H1 (cell line): ENCODE measurements at regions not wholly inside any gene's neighbourhood (a gene's known extent, or its start where the extent isn't known, plus 50 kb on each side); places are given as distances from the start of the nearest gene placed in this dataset.

ENCODE experiments used
- CTCF ChIA-PET: fragments of 300-600 bp; sonication (Branson Sonifier 250); formaldehyde crosslinking; loops from one replicate; lab custom pipeline; 2021; ENCODE audit not compliant: partially characterized antibody; lab: Charles Lee
- POLR2A ChIA-PET: fragments of 300-600 bp; sonication (Branson Sonifier 250); formaldehyde crosslinking; loops from one replicate; lab custom pipeline; 2021; ENCODE audit warnings: inconsistent platforms; ENCODE audit not compliant: partially characterized antibody; lab: Charles Lee
- DNase-seq, 2 experiments: peaks; one replicate each; pipeline versions ENCODE4 v3.0.0 to v3.0.0-alpha.2; 2010 to 2022; ENCODE audit warnings: low spot score in 2 of 2, low read depth in 1 of 2, mixed read lengths in 1 of 2
- FAIRE-seq: peaks from 2 replicates; lab custom pipeline; 2011; peaks lifted over from hg19 to GRCh38; lab: Jason Lieb, UNC
- H2AFZ ChIP-seq: 2 replicates; pipeline ENCODE4 v1.8.1; 2012; ENCODE audit warnings: low read length, inconsistent platforms
- H2AK5ac ChIP-seq: 2 replicates; pipeline ENCODE4 v1.6.1; 2013; ENCODE audit warnings: low read depth, low read length
- H2BK120ac ChIP-seq: replicated peaks from 2 replicates; pipeline ENCODE3; 2013; ENCODE audit warnings: low read depth, low read length, inconsistent platforms
- H2BK12ac ChIP-seq: 2 replicates; pipeline ENCODE4 v1.6.1; 2013; ENCODE audit warnings: low read depth, low read length
- H2BK15ac ChIP-seq: 2 replicates; pipeline ENCODE4 v1.6.1; 2013; ENCODE audit warnings: low read length
- H2BK20ac ChIP-seq: 2 replicates; pipeline ENCODE4 v1.6.1; 2013; ENCODE audit warnings: low read length
- H2BK5ac ChIP-seq: 2 replicates; pipeline ENCODE4 v1.6.1; 2013; ENCODE audit warnings: low read depth, low read length
- H3K14ac ChIP-seq: 2 replicates; pipeline ENCODE4 v1.6.1; 2013; ENCODE audit warnings: inconsistent platforms; ENCODE audit not compliant: insufficient read length
- H3K18ac ChIP-seq: 2 replicates; pipeline ENCODE4 v1.6.1; 2013; ENCODE audit warnings: low read length; ENCODE audit errors: extremely low read depth
- H3K23ac ChIP-seq: 2 replicates; pipeline ENCODE4 v1.6.1; 2013; ENCODE audit warnings: inconsistent platforms; ENCODE audit not compliant: insufficient read length
- H3K23me2 ChIP-seq: 2 replicates; pipeline ENCODE4 v1.6.1; 2013; ENCODE audit warnings: low read depth, low read length
- H3K27ac ChIP-seq: 2 replicates; pipeline ENCODE4 v1.6.1; 2011; ENCODE audit warnings: low read depth, low read length, inconsistent platforms
- H3K27me3 ChIP-seq, 4 experiments: replicated peaks in 1 of 4; 1 replicate in 1 of 4; 2 replicates in 3 of 4; pipeline versions ENCODE4 v1.6.1 to v1.8.1; 2011 to 2013; ENCODE audit warnings: low read length in 3 of 4, mild to moderate bottlenecking in 3 of 4, inconsistent platforms in 2 of 4, mixed read lengths in 2 of 4, moderate library complexity in 1 of 4; ENCODE audit not compliant: control insufficient read depth in 3 of 4, insufficient read depth in 3 of 4; ENCODE audit errors: extremely low read depth in 1 of 4
- H3K36me3 ChIP-seq, 4 experiments: 2 replicates each; pipeline versions ENCODE4 v1.6.1 to v1.8.1; 2011 to 2013; ENCODE audit warnings: mild to moderate bottlenecking in 4 of 4, low read length in 3 of 4, moderate library complexity in 2 of 4, control low read depth in 1 of 4, inconsistent platforms in 1 of 4; ENCODE audit not compliant: insufficient read depth in 4 of 4, control insufficient read depth in 2 of 4
- H3K4ac ChIP-seq: replicated peaks from 2 replicates; pipeline ENCODE3; 2013; ENCODE audit warnings: low read length, low read depth, mixed read lengths, inconsistent platforms; ENCODE audit not compliant: insufficient read length
- H3K4me1 ChIP-seq, 4 experiments: replicated peaks in 1 of 4; 1 replicate in 1 of 4; 2 replicates in 3 of 4; pipeline versions ENCODE4 v1.6.1 to v1.8.1; 2011 to 2013; ENCODE audit warnings: low read length in 3 of 4, inconsistent platforms in 2 of 4, mixed read lengths in 1 of 4; ENCODE audit not compliant: insufficient read depth in 4 of 4, control insufficient read depth in 3 of 4
- H3K4me2 ChIP-seq, 2 experiments: 2 replicates each; pipeline versions ENCODE4 v1.6.1 to v1.8.1; 2011 to 2013; ENCODE audit warnings: low read depth in 2 of 2, low read length in 2 of 2, control low read depth in 1 of 2, inconsistent platforms in 1 of 2, mild to moderate bottlenecking in 1 of 2; ENCODE audit not compliant: insufficient read depth in 1 of 2
- H3K4me3 ChIP-seq, 4 experiments: fragments of 200-600, 300-600 bp in 1 of 4; sonication (generic), shearing (Covaris generic), sonication (Bioruptor Twin) in 1 of 4; 2 replicates each; pipeline versions ENCODE4 v1.5.1 to v1.8.1; 2011 to 2016; ENCODE audit warnings: low read length in 4 of 4, low read depth in 3 of 4, control low read depth in 2 of 4, inconsistent platforms in 2 of 4, mild to moderate bottlenecking in 2 of 4, mixed read lengths in 1 of 4, moderate library complexity in 1 of 4; ENCODE audit not compliant: insufficient read depth in 2 of 4; ENCODE audit errors: extremely low read depth in 1 of 4
- H3K56ac ChIP-seq: replicated peaks from 2 replicates; pipeline ENCODE3; 2013; ENCODE audit warnings: low read depth, mild to moderate bottlenecking, mixed read lengths, low read length, inconsistent platforms; ENCODE audit not compliant: insufficient read length
- H3K79me1 ChIP-seq: 2 replicates; pipeline ENCODE4 v1.6.1; 2013; ENCODE audit warnings: low read depth, low read length, control low read depth
- H3K79me2 ChIP-seq, 2 experiments: 2 replicates each; pipeline versions ENCODE4 v1.6.1 to v1.8.1; 2012 to 2013; ENCODE audit warnings: low read length in 2 of 2, mild to moderate bottlenecking in 2 of 2, inconsistent platforms in 1 of 2; ENCODE audit not compliant: insufficient read depth in 2 of 2, control insufficient read depth in 1 of 2
- H3K9ac ChIP-seq, 4 experiments: replicated peaks in 1 of 4; 1 replicate in 1 of 4; 2 replicates in 3 of 4; pipeline versions ENCODE4 v1.6.1 to v1.8.1; 2011 to 2013; ENCODE audit warnings: low read depth in 3 of 4, low read length in 3 of 4, control low read depth in 2 of 4, mild to moderate bottlenecking in 2 of 4, moderate library complexity in 2 of 4, inconsistent platforms in 1 of 4; ENCODE audit errors: extremely low read depth in 1 of 4
- H3K9me3 ChIP-seq, 2 experiments: 2 replicates each; pipeline versions ENCODE4 v1.6.1 to v1.8.1; 2012 to 2013; ENCODE audit warnings: mild to moderate bottlenecking in 2 of 2, moderate library complexity in 2 of 2, control low read depth in 1 of 2, inconsistent platforms in 1 of 2, low read depth in 1 of 2, low read length in 1 of 2, mixed read lengths in 1 of 2; ENCODE audit not compliant: insufficient read depth in 2 of 2
- H4K20me1 ChIP-seq, 2 experiments: replicated peaks in 1 of 2; 2 replicates each; pipeline versions ENCODE3 to v1.8.1; 2011 to 2013; ENCODE audit warnings: inconsistent platforms in 2 of 2, low read length in 2 of 2, mild to moderate bottlenecking in 1 of 2; ENCODE audit not compliant: insufficient read depth in 2 of 2, control insufficient read depth in 1 of 2
- H4K5ac ChIP-seq: 2 replicates; pipeline ENCODE4 v1.6.1; 2013; ENCODE audit warnings: low read length, low read depth, mixed read lengths, inconsistent platforms; ENCODE audit not compliant: insufficient read length
- H4K8ac ChIP-seq: 2 replicates; pipeline ENCODE4 v1.8.0; 2013; ENCODE audit warnings: mild to moderate bottlenecking, moderate library complexity, low read length, inconsistent platforms; ENCODE audit not compliant: insufficient read depth; ENCODE audit errors: extremely low read depth
- H4K91ac ChIP-seq: replicated peaks from 2 replicates; pipeline ENCODE3; 2013; ENCODE audit warnings: low read length, mixed read lengths, inconsistent platforms; ENCODE audit not compliant: insufficient read length
- CEBPB ChIP-seq: IDR thresholded peaks from 2 replicates; pipeline ENCODE4 v1.6.1; 2012; ENCODE audit warnings: low read depth, low read length
- CREB1 ChIP-seq: IDR thresholded peaks from 2 replicates; pipeline ENCODE4 v1.6.1; 2012; ENCODE audit warnings: inconsistent platforms
- EGR1 ChIP-seq: IDR thresholded peaks from 2 replicates; pipeline ENCODE4 v1.6.1; 2011; ENCODE audit warnings: low read depth, low read length, borderline replicate concordance
- GTF2F1 ChIP-seq: IDR thresholded peaks from 2 replicates; pipeline ENCODE4 v1.6.1; 2012; ENCODE audit warnings: low read depth, low read length, improper control_type of control experiment, borderline replicate concordance
- JUN ChIP-seq: IDR thresholded peaks from 2 replicates; pipeline ENCODE4 v1.6.1; 2011; ENCODE audit warnings: low read depth, mild to moderate bottlenecking, improper control_type of control experiment, low read length
- RBBP5 ChIP-seq: IDR thresholded peaks from 2 replicates; pipeline ENCODE4 v1.7.1; 2012; ENCODE audit warnings: low read depth, mild to moderate bottlenecking, inconsistent platforms, low read length, moderate library complexity, borderline replicate concordance
- SIN3A ChIP-seq, 2 experiments: IDR thresholded peaks in 1 of 2; conservative IDR thresholded peaks in 1 of 2; 2 replicates each; pipeline ENCODE4 v1.6.1; 2011 to 2012; ENCODE audit warnings: low read length in 2 of 2, improper control_type of control experiment in 1 of 2, low read depth in 1 of 2, mild to moderate bottlenecking in 1 of 2
- SP2 ChIP-seq: IDR thresholded peaks from 2 replicates; pipeline ENCODE4 v1.6.1; 2012; ENCODE audit warnings: mild to moderate bottlenecking, low read length, inconsistent platforms
- SP4 ChIP-seq: IDR thresholded peaks from 2 replicates; pipeline ENCODE4 v1.6.1; 2012; ENCODE audit warnings: low read length, inconsistent platforms
- TBP ChIP-seq: IDR thresholded peaks from 2 replicates; pipeline ENCODE4 v1.6.1; 2011; ENCODE audit warnings: low read depth, low read length, improper control_type of control experiment
- WGBS, 2 experiments: shearing (Covaris generic) in 1 of 2; methylation state at CpG; one replicate each; pipeline versions ENCODE4 v1.1.6 to v1.1.7; 2013 to 2015; ENCODE audit warnings: low lambda C conversion rate in 2 of 2, mixed read lengths in 2 of 2, inconsistent platforms in 1 of 2, low coverage in 1 of 2, missing lambda C conversion rate in 1 of 2; ENCODE audit not compliant: insufficient replicate concordance in 2 of 2, insufficient coverage in 1 of 2, insufficient read length in 1 of 2; ENCODE audit errors: extremely low coverage in 1 of 2, missing lambda C conversion rate in 1 of 2; 5-methylcytosine and 5-hydroxymethylcytosine counted together
- TF ChIP-seq, protein P1 (sequence below): IDR thresholded peaks from 2 replicates; pipeline ENCODE4 v1.6.1; 2012; ENCODE audit warnings: inconsistent platforms
- TF ChIP-seq, protein P2 (sequence below): IDR thresholded peaks from 2 replicates; pipeline ENCODE4 v1.6.1; 2012; ENCODE audit warnings: low read length, inconsistent platforms

DNA sequence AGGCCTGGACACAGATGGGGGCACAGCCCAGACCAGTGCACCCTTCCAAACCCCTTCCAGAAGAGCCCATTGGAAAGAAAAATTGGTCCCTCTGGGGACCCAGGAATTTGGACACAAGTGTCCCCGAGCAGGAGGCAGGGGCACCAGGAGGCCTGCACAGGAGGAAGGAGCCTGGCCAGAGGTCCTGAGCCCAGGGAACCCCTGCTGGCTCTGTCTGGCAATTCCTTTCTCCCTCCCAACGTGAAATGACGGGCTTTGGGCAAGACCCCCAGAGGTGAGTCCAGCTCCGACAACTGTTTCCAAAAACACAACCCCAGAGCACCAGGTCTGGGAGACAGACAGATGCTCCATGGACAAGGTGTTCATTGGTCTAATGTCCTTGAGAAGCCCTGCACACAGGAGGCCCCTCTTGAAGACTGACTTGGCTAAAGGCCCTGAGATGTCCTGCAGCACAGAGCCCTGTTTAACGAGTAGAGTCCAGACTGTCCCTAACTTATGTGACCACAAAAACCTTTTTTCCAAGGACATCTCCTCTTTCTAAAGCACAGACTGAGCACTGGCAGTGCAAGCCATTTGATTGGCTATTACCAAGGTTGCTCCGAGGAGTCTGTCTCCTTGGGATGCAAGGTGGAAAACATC is 150.7 kb downstream of the OAT start:
- WGBS, 2 experiments, result 82% methylated on average over 6 of the region's 6 CpGs; no CpG with 5 or more reads in 1 of the 2 experiments
- DNase-seq (no peak), FAIRE-seq (no peak)
- Histone ChIP-seq H3K18ac (no peak overlapping the region), H3K9ac (no peak overlapping the region), H3K79me1 (no peaks in the 10 kb centered on the region), H3K79me2 (no peaks in the 10 kb centered on the region), H3K4me2 (no peak overlapping the region), H3K23me2 (no peaks in the 10 kb centered on the region), H2AFZ (no peak overlapping the region), H4K20me1 (peaks cover 0 to 2% of the 10 kb centered on the region in 2 experiments), H2BK15ac (no peak overlapping the region), H3K56ac (no peak overlapping the region), H4K91ac (no peak overlapping the region), H3K27me3 (no peaks in the 10 kb centered on the region; a peak in 1 of 7 replicates), H3K4ac (no peak overlapping the region), H2AK5ac (no peak overlapping the region), H2BK12ac (no peak overlapping the region), H4K5ac (no peak overlapping the region), H2BK120ac (no peak overlapping the region), H3K36me3 (no peaks in the 10 kb centered on the region), H3K4me1 (no peaks in the 10 kb centered on the region; a peak in 1 of 7 replicates), H4K8ac (no peak overlapping the region), H3K23ac (no peak overlapping the region), H3K4me3 (no peak overlapping the region), H3K27ac (no peak overlapping the region), H3K14ac (no peak overlapping the region), H2BK20ac (no peak overlapping the region), H3K9me3 (peaks cover 8 to 9% of the 10 kb centered on the region in 2 experiments; a peak in 3 of 4 replicates), H2BK5ac (no peak overlapping the region)
- ChIA-PET CTCF (interaction anchor here (1.0 to 2.1 kb wide), 3 partner anchors 10 to 17 kb away, joined by 3 to 8 read pairs (median 3); no protein-coding TSS in a partner anchor), POLR2A (no interaction called here)
- TF ChIP-seq GTF2F1 (no peak), SP2 (no peak), CREB1 (no peak), CEBPB (no peak), JUN (no peak), SIN3A (conservative IDR thresholded peaks at IDR 0.05 in 1 of 2, IDR thresholded peaks at IDR 0.05 in 1 of 2; ENCODE audit: low read depth in 1 of 2, low read length in 2 of 2) (no peak), SP4 (no peak), EGR1 (no peak), TBP (no peak), RBBP5 (no peak)
- TF ChIP-seq, protein P1, sequence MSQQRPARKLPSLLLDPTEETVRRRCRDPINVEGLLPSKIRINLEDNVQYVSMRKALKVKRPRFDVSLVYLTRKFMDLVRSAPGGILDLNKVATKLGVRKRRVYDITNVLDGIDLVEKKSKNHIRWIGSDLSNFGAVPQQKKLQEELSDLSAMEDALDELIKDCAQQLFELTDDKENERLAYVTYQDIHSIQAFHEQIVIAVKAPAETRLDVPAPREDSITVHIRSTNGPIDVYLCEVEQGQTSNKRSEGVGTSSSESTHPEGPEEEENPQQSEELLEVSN, result no peak
- TF ChIP-seq, protein P2, sequence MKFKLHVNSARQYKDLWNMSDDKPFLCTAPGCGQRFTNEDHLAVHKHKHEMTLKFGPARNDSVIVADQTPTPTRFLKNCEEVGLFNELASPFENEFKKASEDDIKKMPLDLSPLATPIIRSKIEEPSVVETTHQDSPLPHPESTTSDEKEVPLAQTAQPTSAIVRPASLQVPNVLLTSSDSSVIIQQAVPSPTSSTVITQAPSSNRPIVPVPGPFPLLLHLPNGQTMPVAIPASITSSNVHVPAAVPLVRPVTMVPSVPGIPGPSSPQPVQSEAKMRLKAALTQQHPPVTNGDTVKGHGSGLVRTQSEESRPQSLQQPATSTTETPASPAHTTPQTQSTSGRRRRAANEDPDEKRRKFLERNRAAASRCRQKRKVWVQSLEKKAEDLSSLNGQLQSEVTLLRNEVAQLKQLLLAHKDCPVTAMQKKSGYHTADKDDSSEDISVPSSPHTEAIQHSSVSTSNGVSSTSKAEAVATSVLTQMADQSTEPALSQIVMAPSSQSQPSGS, result no peak
